ENCODE measurements at regions not wholly inside any gene's neighbourhood (a gene's known extent, or its start where the extent isn't known, plus 50 kb on each side); places are given as distances from the start of the nearest gene placed in this dataset.

- H3K18ac ChIP-seq (ENCODE audit: insufficient read length, low read depth, low read length): no peak overlapping the region
- no CpG with 5 or more reads among the region's 2 CpGs for WGBS (ENCODE audit: extremely low coverage, insufficient read length, low lambda C conversion rate)
- H3K27ac Mint-ChIP-seq: no peak overlapping the region
- peaks cover 4 to 24% (median 8%) of the 10 kb centered on the region in 3 experiments for H3K36me3 Mint-ChIP-seq (ENCODE audit: insufficient read depth in 1 of 3, low read depth in 3 of 3)
- no peak overlapping the region for H2BK5ac ChIP-seq (ENCODE audit: insufficient read length, low read length)
- no peaks in the 10 kb centered on the region for H4K20me1 ChIP-seq (ENCODE audit: control insufficient read depth, insufficient read depth, insufficient read length)
- no peak overlapping the region for H3K14ac ChIP-seq (ENCODE audit: insufficient read depth, low read length)
- H2AK5ac ChIP-seq (ENCODE audit: insufficient read length, low read length): no peak overlapping the region
- no peak overlapping the region for H3K27ac ChIP-seq (ENCODE audit: insufficient read length, low read depth, low read length)
- no peak overlapping the region for H2BK12ac ChIP-seq (ENCODE audit: insufficient read length, low read depth, low read length)
- no peak overlapping the region for H4K8ac ChIP-seq (replicated peaks; ENCODE audit: insufficient read length, low read depth, low read length)
- no peak overlapping the region for H3K23ac ChIP-seq (ENCODE audit: insufficient read length, low read depth, low read length)
- H3K9me3 Mint-ChIP-seq: peaks cover 15 to 22% of the 10 kb centered on the region in 2 experiments
- no peaks in the 10 kb centered on the region for H3K79me2 ChIP-seq (ENCODE audit: insufficient read depth, low read length)
- H3K27me3 Mint-ChIP-seq (ENCODE audit: low read depth): no peaks in the 10 kb centered on the region; the same call in 1 of the 2 replicates
- no peak for DNase-seq
- no peaks in the 10 kb centered on the region for H3K23me2 ChIP-seq (ENCODE audit: insufficient read length, low read depth, low read length, poor library complexity, severe bottlenecking)
- H3K27me3 ChIP-seq (ENCODE audit: insufficient read depth, low read length): no peaks in the 10 kb centered on the region
- H4K5ac ChIP-seq (ENCODE audit: insufficient read length, low read depth, low read length): no peak overlapping the region
- H3K9ac ChIP-seq (ENCODE audit: extremely low read depth, insufficient read length, low read length): no peak overlapping the region
- H3K4me2 ChIP-seq (ENCODE audit: insufficient read depth, insufficient read length, low read length): no peak overlapping the region
- no peak overlapping the region for H2AFZ ChIP-seq (ENCODE audit: low read length)
- no peak overlapping the region for H3K4me3 Mint-ChIP-seq
- H3K79me1 ChIP-seq (ENCODE audit: insufficient read depth, low read depth, low read length, poor library complexity, severe bottlenecking): no peaks in the 10 kb centered on the region
- H3T11ph ChIP-seq (ENCODE audit: low read length): no peak overlapping the region
- H4K91ac ChIP-seq (ENCODE audit: insufficient read length, low read depth, low read length): no peak overlapping the region
- H3K4me1 ChIP-seq (ENCODE audit: insufficient read depth, low read length): no peaks in the 10 kb centered on the region
- H3K4ac ChIP-seq (ENCODE audit: low read depth, low read length): no peak overlapping the region
- H2BK20ac ChIP-seq (ENCODE audit: low read depth, low read length, poor library complexity, severe bottlenecking): no peak overlapping the region
- H3K56ac ChIP-seq (ENCODE audit: insufficient read length, low read depth, low read length): no peak overlapping the region
- H2BK120ac ChIP-seq (ENCODE audit: low read depth, low read length, poor library complexity, severe bottlenecking): no peak overlapping the region
- TF ChIP-seq CTCF (conservative IDR thresholded peaks at IDR 0.05): peak; percentile 40
- H2BK15ac ChIP-seq (ENCODE audit: low read depth, low read length): no peak overlapping the region
- H3K9me3 ChIP-seq (ENCODE audit: control insufficient read depth, low read depth, low read length): no peaks in the 10 kb centered on the region
- no peaks in the 10 kb centered on the region for H3K4me1 Mint-ChIP-seq
Measured at GRCh38 chr5:117326997-117327396, 752.4 kb upstream of the SEMA6A start.
